ENCODE measurements at regions not wholly inside any gene's neighbourhood (a gene's known extent, or its start where the extent isn't known, plus 50 kb on each side); places are given as distances from the start of the nearest gene placed in this dataset.

DNA sequence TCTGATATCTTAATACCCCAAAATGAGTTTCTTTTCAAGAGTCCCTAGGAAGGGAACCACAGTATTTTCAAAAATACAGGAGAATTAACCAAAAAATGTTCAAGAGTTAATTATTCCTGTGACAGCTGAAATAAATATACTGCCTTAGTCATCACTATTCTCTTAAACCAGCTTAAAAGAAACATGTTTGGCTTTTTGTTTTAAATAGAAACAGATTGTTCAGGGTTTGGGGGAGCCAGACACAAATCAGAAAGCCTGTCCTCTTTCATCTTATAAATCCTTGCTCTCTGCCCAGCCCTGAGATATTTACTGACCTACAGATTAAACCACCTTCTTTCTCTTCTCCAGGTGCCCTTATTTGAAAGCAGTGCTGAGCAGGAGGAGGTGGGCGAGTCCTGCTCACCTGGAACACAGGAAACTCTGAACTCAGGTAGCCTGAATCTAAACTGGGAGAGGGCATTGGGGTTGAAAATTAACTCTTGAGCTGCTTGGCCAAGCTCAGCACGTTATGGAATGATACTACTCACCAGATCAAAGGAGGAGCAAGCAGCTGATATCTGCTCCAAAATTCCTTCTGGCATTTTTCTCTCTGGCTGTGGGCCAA is 84.1 kb upstream of the SPRED1 start:
- TF ChIP-seq, protein P1, sequence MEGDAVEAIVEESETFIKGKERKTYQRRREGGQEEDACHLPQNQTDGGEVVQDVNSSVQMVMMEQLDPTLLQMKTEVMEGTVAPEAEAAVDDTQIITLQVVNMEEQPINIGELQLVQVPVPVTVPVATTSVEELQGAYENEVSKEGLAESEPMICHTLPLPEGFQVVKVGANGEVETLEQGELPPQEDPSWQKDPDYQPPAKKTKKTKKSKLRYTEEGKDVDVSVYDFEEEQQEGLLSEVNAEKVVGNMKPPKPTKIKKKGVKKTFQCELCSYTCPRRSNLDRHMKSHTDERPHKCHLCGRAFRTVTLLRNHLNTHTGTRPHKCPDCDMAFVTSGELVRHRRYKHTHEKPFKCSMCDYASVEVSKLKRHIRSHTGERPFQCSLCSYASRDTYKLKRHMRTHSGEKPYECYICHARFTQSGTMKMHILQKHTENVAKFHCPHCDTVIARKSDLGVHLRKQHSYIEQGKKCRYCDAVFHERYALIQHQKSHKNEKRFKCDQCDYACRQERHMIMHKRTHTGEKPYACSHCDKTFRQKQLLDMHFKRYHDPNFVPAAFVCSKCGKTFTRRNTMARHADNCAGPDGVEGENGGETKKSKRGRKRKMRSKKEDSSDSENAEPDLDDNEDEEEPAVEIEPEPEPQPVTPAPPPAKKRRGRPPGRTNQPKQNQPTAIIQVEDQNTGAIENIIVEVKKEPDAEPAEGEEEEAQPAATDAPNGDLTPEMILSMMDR (IDR thresholded peaks at IDR 0.05; ENCODE audit: unreplicated experiment), result no peak
- Mint-ChIP-seq H3K4me3 (no peak overlapping the region), H3K27me3 (ENCODE audit: low read depth) (no peaks in the 10 kb centered on the region), H3K36me3 (peaks cover 1% of the 10 kb centered on the region), H3K27ac (peak overlapping the region; percentile 80), H3K9me3 (peaks cover 3% of the 10 kb centered on the region), H3K4me1 (peaks cover 30% of the 10 kb centered on the region)
- no peak for DNase-seq (ENCODE audit: low spot score in 2 of 2, unreplicated experiment in 2 of 2)

DNA sequence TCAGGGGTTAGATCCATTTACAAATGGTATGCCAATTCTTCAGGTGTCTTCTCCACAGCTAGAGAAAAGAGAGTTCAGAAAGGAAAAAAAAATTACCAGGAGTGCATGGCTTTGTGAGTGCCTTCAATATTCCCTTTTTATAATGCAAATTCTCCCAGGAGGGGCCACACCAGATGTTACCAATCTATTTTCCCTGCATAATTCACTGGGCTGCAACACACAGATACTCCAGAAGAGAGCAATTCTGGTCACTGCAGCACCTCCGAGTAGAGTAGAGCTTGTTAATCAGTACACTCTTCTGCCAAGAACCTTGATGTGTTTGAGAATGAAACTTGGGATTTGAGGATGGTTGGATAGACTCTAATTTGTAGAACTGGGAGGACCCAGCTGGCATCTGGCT is 80.7 kb upstream of the SPRED1 start:
- TF ChIP-seq, protein P1 (IDR thresholded peaks at IDR 0.05; ENCODE audit: unreplicated experiment), result no peak
- Mint-ChIP-seq H3K4me1 (peaks cover 21% of the 10 kb centered on the region), H3K4me3 (no peak overlapping the region), H3K27ac (no peak overlapping the region), H3K36me3 (peaks cover 1% of the 10 kb centered on the region), H3K9me3 (no peaks in the 10 kb centered on the region), H3K27me3 (ENCODE audit: low read depth) (no peaks in the 10 kb centered on the region)
- DNase-seq (ENCODE audit: low spot score in 2 of 2, unreplicated experiment in 2 of 2), result no peak

DNA sequence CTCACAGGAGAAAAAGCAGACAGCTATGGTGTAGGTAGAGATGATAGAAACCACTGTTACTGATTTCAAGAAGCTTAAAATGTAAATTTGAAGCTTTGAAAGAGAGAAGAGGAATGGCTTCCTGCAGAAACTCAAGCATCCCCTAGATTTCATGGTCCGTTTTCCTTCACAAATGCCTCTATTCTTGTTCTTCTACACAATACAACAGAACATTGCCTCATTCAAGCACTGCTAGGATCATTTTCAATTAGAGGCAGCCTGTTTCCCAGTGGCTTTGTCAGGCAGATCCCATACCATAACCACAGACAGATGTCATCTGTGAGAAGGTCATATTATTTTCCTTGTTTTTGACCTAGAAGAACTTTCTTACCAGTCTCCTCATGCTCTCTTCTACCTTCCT is 77.9 kb upstream of the SPRED1 start:
- no peak overlapping the region for H3K4me3 Mint-ChIP-seq
- peaks cover 9% of the 10 kb centered on the region for H3K4me1 Mint-ChIP-seq
- TF ChIP-seq, protein P1 (IDR thresholded peaks at IDR 0.05; ENCODE audit: unreplicated experiment), result no peak
- H3K9me3 Mint-ChIP-seq, result no peaks in the 10 kb centered on the region
- no peaks in the 10 kb centered on the region for H3K27me3 Mint-ChIP-seq (ENCODE audit: low read depth)
- H3K27ac Mint-ChIP-seq, result no peak overlapping the region
- H3K36me3 Mint-ChIP-seq, result peaks cover 1% of the 10 kb centered on the region
- no peak for DNase-seq (ENCODE audit: low spot score in 2 of 2, unreplicated experiment in 2 of 2)

DNA sequence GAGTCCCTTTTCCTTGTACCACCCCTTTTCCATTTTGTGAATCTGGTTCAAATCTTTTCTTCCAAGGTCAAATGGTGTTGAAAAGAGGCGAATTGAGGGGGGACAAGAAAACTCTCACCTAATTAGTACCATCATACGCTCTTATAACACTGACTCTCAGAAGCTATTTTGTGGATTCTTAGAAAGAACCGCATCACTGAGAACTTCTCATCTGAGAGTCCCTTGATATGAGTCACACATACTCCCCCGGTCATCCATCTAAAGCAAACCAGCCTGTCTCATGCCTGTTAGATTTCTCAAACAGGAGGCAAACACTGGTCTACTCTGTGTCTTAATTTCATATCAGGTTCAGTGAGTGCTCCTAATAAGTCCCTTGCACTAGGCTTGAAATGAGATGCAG is 76.5 kb upstream of the SPRED1 start:
- Mint-ChIP-seq H3K9me3 (peaks cover 8% of the 10 kb centered on the region), H3K36me3 (peaks cover 1% of the 10 kb centered on the region), H3K4me1 (peaks cover 9% of the 10 kb centered on the region), H3K27ac (no peak overlapping the region), H3K4me3 (no peak overlapping the region), H3K27me3 (ENCODE audit: low read depth) (no peaks in the 10 kb centered on the region)
- TF ChIP-seq, protein P1 (IDR thresholded peaks at IDR 0.05; ENCODE audit: unreplicated experiment), result no peak
- DNase-seq (ENCODE audit: low spot score in 2 of 2, unreplicated experiment in 2 of 2), result no peak

DNA sequence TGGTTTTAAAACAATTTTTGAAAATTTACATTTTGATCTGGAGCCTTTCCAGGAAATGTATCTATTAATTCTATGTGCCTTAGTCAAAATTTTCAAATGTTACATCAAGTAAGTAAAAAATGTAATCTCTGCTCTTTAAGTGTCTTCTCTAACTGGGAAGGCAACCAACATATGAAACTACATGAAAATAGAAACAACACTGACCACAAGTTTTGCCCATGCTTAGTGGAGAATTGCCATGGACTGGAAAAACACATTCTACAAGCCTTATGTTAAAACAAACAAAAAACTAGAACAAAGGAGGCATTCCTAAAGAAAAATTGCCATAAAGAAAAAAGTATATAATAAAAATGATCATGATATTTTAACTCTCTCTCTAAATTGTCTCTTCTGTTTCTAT is 75.9 kb upstream of the SPRED1 start:
- peaks cover 9% of the 10 kb centered on the region for H3K4me1 Mint-ChIP-seq
- TF ChIP-seq, protein P1 (IDR thresholded peaks at IDR 0.05; ENCODE audit: unreplicated experiment), result no peak
- no peak overlapping the region for H3K27ac Mint-ChIP-seq
- H3K27me3 Mint-ChIP-seq (ENCODE audit: low read depth), result no peaks in the 10 kb centered on the region
- DNase-seq (ENCODE audit: low spot score in 2 of 2, unreplicated experiment in 2 of 2), result no peak
- peaks cover 1% of the 10 kb centered on the region for H3K36me3 Mint-ChIP-seq
- no peak overlapping the region for H3K4me3 Mint-ChIP-seq
- peaks cover 8% of the 10 kb centered on the region for H3K9me3 Mint-ChIP-seq

DNA sequence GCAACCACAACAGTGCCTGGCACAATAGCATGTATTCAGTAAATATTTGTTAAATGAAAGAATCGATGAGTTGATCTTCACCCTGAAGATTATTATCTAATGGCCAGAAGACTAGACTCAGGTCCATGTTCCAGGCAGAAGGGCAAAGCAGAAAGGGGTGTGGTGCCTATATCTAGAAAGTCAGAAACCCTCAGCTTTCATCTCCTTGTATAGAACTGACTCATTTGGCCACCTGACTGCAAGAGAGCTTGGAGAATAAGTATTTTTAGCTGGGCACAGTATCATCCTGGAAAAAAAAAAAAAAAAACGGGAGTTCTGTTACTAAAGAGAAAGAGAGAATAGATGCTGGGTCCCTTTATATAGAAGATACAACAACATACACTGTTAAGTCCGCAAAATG is 69.7 kb upstream of the SPRED1 start:
- Mint-ChIP-seq H3K4me3 (no peak overlapping the region), H3K9me3 (peaks cover 8% of the 10 kb centered on the region), H3K36me3 (no peaks in the 10 kb centered on the region), H3K27me3 (ENCODE audit: low read depth) (no peaks in the 10 kb centered on the region), H3K27ac (no peak overlapping the region), H3K4me1 (peaks cover 3% of the 10 kb centered on the region)
- DNase-seq (ENCODE audit: low spot score in 2 of 2, unreplicated experiment in 2 of 2), result no peak
- TF ChIP-seq, protein P1 (IDR thresholded peaks at IDR 0.05; ENCODE audit: unreplicated experiment), result no peak

Data from mesothelial cell of epicardium (in vitro differentiated cells).